Endothelial cell of umbilical vein (primary cell): ENCODE measurements at regions not wholly inside any gene's neighbourhood (a gene's known extent, or its start where the extent isn't known, plus 50 kb on each side); places are given as distances from the start of the nearest gene placed in this dataset.

Experiments
- BruUV-seq: library from RNA; stranded (reverse); fragments of 400-500 nt; replicated peaks from 2 replicates; lab custom pipeline; 2021; lab: Mats Ljungman, UMichigan
- CTCF ChIA-PET: fragments of 300-600, 350-600 bp; sonication (Branson Sonifier 250); formaldehyde crosslinking; loops from one replicate; lab custom pipeline; 2021; ENCODE audit warnings: antibody characterized with exemption, inconsistent platforms; lab: Charles Lee
- POLR2A ChIA-PET: fragments of 300-600, 350-600 bp; sonication (Branson Sonifier 250); formaldehyde crosslinking; loops from one replicate; lab custom pipeline; 2021; ENCODE audit warnings: antibody characterized with exemption, inconsistent platforms; lab: Charles Lee
- DNase-seq: peaks from one replicate; pipeline ENCODE4 v3.0.0-alpha.2; 2011; ENCODE audit warnings: low read depth, low spot score
- FAIRE-seq: peaks from 2 replicates; lab custom pipeline; 2011; peaks lifted over from hg19 to GRCh38; lab: Jason Lieb, UNC
- H2AFZ ChIP-seq: 2 replicates; pipeline ENCODE4 v1.6.0; 2012; ENCODE audit warnings: low read depth, low read length, control low read depth, inconsistent platforms
- H3K27ac ChIP-seq: 2 replicates; pipeline ENCODE4 v1.5.1; 2011; ENCODE audit warnings: low read depth, mild to moderate bottlenecking, control low read depth, low read length, moderate library complexity; ENCODE audit not compliant: insufficient read depth
- H3K27me3 ChIP-seq, 2 experiments: 2 replicates each; pipeline versions ENCODE4 v1.6.0 to v1.6.1; 2011; ENCODE audit warnings: low read length in 2 of 2, mixed read lengths in 1 of 2; ENCODE audit not compliant: control insufficient read depth in 2 of 2, insufficient read depth in 2 of 2
- H3K36me3 ChIP-seq, 2 experiments: 2 replicates in 1 of 2; 3 replicates in 1 of 2; pipeline ENCODE4 v1.5.1; 2011; ENCODE audit warnings: low read length in 2 of 2, mild to moderate bottlenecking in 1 of 2, moderate library complexity in 1 of 2; ENCODE audit not compliant: control insufficient read depth in 2 of 2, insufficient read depth in 2 of 2; ENCODE audit errors: extremely low read depth in 1 of 2
- H3K4me1 ChIP-seq: 3 replicates; pipeline ENCODE4 v1.5.1; 2011; ENCODE audit warnings: mild to moderate bottlenecking, low read length; ENCODE audit not compliant: control insufficient read depth, insufficient read depth; ENCODE audit errors: extremely low read depth
- H3K4me2 ChIP-seq: 2 replicates; pipeline ENCODE4 v1.6.1; 2011; ENCODE audit warnings: low read length, control low read depth, mixed read lengths; ENCODE audit not compliant: insufficient read depth
- H3K4me3 ChIP-seq, 3 experiments: fragments of 200-600 bp in 1 of 3; sonication (generic), shearing (Covaris generic) in 1 of 3; replicated peaks in 1 of 3; 2 replicates each; pipeline ENCODE4 v1.5.1; 2011 to 2016; ENCODE audit warnings: control low read depth in 3 of 3, low read length in 3 of 3, mild to moderate bottlenecking in 2 of 3, inconsistent platforms in 1 of 3, low read depth in 1 of 3, moderate library complexity in 1 of 3; ENCODE audit not compliant: insufficient read depth in 1 of 3
- H3K79me2 ChIP-seq: 2 replicates; pipeline ENCODE4 v1.6.0; 2012; ENCODE audit warnings: low read length, inconsistent platforms; ENCODE audit not compliant: control insufficient read depth, insufficient read depth
- H3K9ac ChIP-seq: replicated peaks from 2 replicates; pipeline ENCODE3; 2011; ENCODE audit warnings: low read length, control low read depth; ENCODE audit not compliant: insufficient read depth; ENCODE audit errors: extremely low read depth
- H3K9me1 ChIP-seq: replicated peaks from 3 replicates; pipeline ENCODE4 v1.6.0; 2011; ENCODE audit warnings: mild to moderate bottlenecking, low read length; ENCODE audit not compliant: control insufficient read depth, insufficient read depth; ENCODE audit errors: extremely low read depth
- H3K9me3 ChIP-seq: replicated peaks from 2 replicates; pipeline ENCODE4 v1.5.1; 2012; ENCODE audit warnings: low read length, inconsistent platforms; ENCODE audit not compliant: control insufficient read depth, insufficient read depth
- H4K20me1 ChIP-seq: replicated peaks from 2 replicates; pipeline ENCODE3; 2011; ENCODE audit warnings: mild to moderate bottlenecking, low read length; ENCODE audit not compliant: control insufficient read depth, insufficient read depth; ENCODE audit errors: extremely low read depth
- EZH2 ChIP-seq: IDR thresholded peaks from 2 replicates; pipeline ENCODE4 v1.6.1; 2012; ENCODE audit warnings: borderline replicate concordance, low read depth, mild to moderate bottlenecking, moderate library complexity, low read length, inconsistent platforms; ENCODE audit not compliant: severe bottlenecking
- FOS ChIP-seq: IDR thresholded peaks from 2 replicates; pipeline ENCODE4 v1.6.1; 2011; ENCODE audit warnings: mild to moderate bottlenecking, low read length, moderate library complexity, borderline replicate concordance; ENCODE audit not compliant: insufficient read depth
- GATA2 ChIP-seq: IDR thresholded peaks from 2 replicates; pipeline ENCODE4 v1.7.0; 2011; ENCODE audit warnings: low read depth, mild to moderate bottlenecking, moderate library complexity, mixed read lengths, low read length; ENCODE audit not compliant: insufficient read length, insufficient read depth
- JUN ChIP-seq: IDR thresholded peaks from 2 replicates; pipeline ENCODE4 v1.6.1; 2011; ENCODE audit warnings: borderline replicate concordance, low read depth; ENCODE audit not compliant: insufficient read length, insufficient read depth
- MYC ChIP-seq: IDR thresholded peaks from one replicate; pipeline ENCODE4 v1.6.1; 2011; ENCODE audit warnings: mild to moderate bottlenecking, low read depth, low read length
- POLR2A ChIP-seq: IDR thresholded peaks from 2 replicates; pipeline ENCODE4 v1.6.1; 2012; ENCODE audit warnings: low read depth, mild to moderate bottlenecking, control low read depth, low read length
- POLR2AphosphoS5 ChIP-seq: IDR thresholded peaks from 2 replicates; pipeline ENCODE4 v1.6.1; 2012; ENCODE audit warnings: low read depth, mild to moderate bottlenecking, control low read depth, low read length, moderate library complexity; ENCODE audit not compliant: insufficient read depth
- dilution Hi-C: fragments of 300-500 bp; cut with MboI; formaldehyde crosslinking; loops from one replicate; pipeline ENCODE4 v1.15.0; 2019; ENCODE audit warnings: low sequenced_read_pairs; ENCODE audit not compliant: extremely low pct_ligation_motif_present
- intact Hi-C: fragments of 100-400 bp; cut with micrococcal nuclease; formaldehyde crosslinking; loops from one replicate; pipeline ENCODE4 v1.10.0; 2022
- TF ChIP-seq, protein P1 (sequence below): IDR thresholded peaks from 2 replicates; pipeline ENCODE4 v1.6.1; 2011; ENCODE audit not compliant: insufficient read depth, insufficient read length
- TF ChIP-seq, protein P2 (sequence below), 2 donors: IDR thresholded peaks; 1 replicate in 1 of 2; 2 replicates in 1 of 2; pipeline ENCODE4 v1.5.1; 2011; ENCODE audit warnings: low read length in 2 of 2, mild to moderate bottlenecking in 2 of 2, moderate library complexity in 2 of 2, control low read depth in 1 of 2, inconsistent platforms in 1 of 2, low read depth in 1 of 2; ENCODE audit not compliant: insufficient read depth in 1 of 2; ENCODE audit errors: extremely low read depth in 1 of 2

DNA sequence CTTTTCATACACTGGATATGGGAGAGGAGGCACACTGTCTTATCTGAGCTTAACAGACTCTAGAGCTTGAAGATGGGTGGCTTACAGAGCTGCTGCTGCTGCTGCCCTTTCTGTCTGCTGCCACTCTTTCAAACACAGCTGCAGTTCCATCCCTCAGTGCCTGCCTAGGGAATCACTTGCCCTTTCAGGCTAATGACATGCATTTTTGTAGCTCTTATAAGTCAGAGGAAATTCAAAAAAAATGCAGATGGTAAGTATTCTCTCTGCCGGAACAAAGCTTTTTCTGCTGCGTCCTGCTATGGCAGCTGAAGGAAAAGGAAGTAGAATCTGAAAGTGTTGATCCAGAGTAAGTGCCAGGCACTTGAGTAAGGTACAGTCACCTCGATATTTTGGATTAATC lies 460.4 kb upstream of the DIAPH2 start:
- H3K27ac ChIP-seq: no peak overlapping the region
- no peaks in the 10 kb centered on the region for H3K9me3 ChIP-seq
- DNase-seq (no peak), FAIRE-seq (no peak)
- H3K27me3 ChIP-seq: no peaks in the 10 kb centered on the region
- intact Hi-C loops: no loop called here
- CTCF ChIA-PET: no interaction called here
- no peaks in the 10 kb centered on the region for H3K36me3 ChIP-seq
- H3K9me1 ChIP-seq: no peaks in the 10 kb centered on the region
- no peaks in the 10 kb centered on the region for H3K79me2 ChIP-seq
- H4K20me1 ChIP-seq: no peaks in the 10 kb centered on the region
- H3K4me2 ChIP-seq: no peak overlapping the region
- no peak overlapping the region for H2AFZ ChIP-seq
- no TSS peak for BruUV-seq
- TF ChIP-seq MYC: no peak
- TF ChIP-seq, protein P1, sequence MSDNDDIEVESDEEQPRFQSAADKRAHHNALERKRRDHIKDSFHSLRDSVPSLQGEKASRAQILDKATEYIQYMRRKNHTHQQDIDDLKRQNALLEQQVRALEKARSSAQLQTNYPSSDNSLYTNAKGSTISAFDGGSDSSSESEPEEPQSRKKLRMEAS: no peak
- TF ChIP-seq EZH2: no peak
- no peak for TF ChIP-seq FOS
- no peak for TF ChIP-seq POLR2A
- no peak for TF ChIP-seq GATA2
- TF ChIP-seq, protein P2, sequence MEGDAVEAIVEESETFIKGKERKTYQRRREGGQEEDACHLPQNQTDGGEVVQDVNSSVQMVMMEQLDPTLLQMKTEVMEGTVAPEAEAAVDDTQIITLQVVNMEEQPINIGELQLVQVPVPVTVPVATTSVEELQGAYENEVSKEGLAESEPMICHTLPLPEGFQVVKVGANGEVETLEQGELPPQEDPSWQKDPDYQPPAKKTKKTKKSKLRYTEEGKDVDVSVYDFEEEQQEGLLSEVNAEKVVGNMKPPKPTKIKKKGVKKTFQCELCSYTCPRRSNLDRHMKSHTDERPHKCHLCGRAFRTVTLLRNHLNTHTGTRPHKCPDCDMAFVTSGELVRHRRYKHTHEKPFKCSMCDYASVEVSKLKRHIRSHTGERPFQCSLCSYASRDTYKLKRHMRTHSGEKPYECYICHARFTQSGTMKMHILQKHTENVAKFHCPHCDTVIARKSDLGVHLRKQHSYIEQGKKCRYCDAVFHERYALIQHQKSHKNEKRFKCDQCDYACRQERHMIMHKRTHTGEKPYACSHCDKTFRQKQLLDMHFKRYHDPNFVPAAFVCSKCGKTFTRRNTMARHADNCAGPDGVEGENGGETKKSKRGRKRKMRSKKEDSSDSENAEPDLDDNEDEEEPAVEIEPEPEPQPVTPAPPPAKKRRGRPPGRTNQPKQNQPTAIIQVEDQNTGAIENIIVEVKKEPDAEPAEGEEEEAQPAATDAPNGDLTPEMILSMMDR (IDR thresholded peaks at IDR 0.05; ENCODE audit: extremely low read depth in 1 of 2, insufficient read depth in 1 of 2, low read depth in 1 of 2, low read length in 2 of 2): no peak
- TF ChIP-seq JUN: no peak
- TF ChIP-seq POLR2AphosphoS5: no peak
- POLR2A ChIA-PET: no interaction called here
- H3K4me3 ChIP-seq: no peak overlapping the region
- dilution Hi-C loops: no loop called here
- no peak overlapping the region for H3K9ac ChIP-seq
- H3K4me1 ChIP-seq: no peaks in the 10 kb centered on the region
